ENCODE measurements at regions not wholly inside any gene's neighbourhood (a gene's known extent, or its start where the extent isn't known, plus 50 kb on each side); places are given as distances from the start of the nearest gene placed in this dataset.
"Not testable (repeated sequence)": the region's sequence is repeated elsewhere in the genome, so short reads cannot be mapped to it uniquely, and the experiment has no call there.

- Histone ChIP-seq H3K4me1 (ENCODE audit: control insufficient read depth in 1 of 2, insufficient read depth in 2 of 2, low read length in 2 of 2) (no peaks in the 10 kb centered on the region), H3K27me3 (ENCODE audit: low read depth, low read length) (no peaks in the 10 kb centered on the region), H3K27ac (ENCODE audit: low read length) (no peak overlapping the region), H3K9me3 (ENCODE audit: control insufficient read depth in 1 of 2, low read length in 2 of 2) (no peaks in the 10 kb centered on the region), H3K4me3 (ENCODE audit: low read depth in 1 of 2, low read length in 2 of 2) (no peak overlapping the region), H3K36me3 (ENCODE audit: control insufficient read depth in 1 of 2, insufficient read depth in 2 of 2, low read length in 2 of 2) (no peaks in the 10 kb centered on the region)
Measured at GRCh38 chr13:50158385-50159165, 143.3 kb downstream of the KCNRG start.

DNA sequence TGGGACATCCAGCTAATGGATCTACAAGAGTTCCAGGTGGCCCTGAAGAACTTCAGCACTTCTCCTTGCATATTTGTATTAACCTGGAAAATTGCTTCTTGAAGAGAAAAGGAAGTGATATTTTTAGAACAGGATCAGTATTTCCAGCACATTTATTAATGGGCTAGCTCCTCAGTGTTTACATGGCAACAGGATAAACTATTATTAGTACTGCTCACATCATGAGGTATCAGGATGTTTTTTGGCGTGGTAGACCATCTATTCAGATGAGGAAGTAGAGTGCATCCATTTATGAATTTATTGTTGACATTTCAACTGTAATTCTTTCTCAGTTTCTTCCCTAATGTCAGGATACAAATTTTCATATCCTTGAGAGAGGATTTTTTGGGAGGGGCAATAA is 144.4 kb downstream of the KCNRG start:
- H3K4me1 ChIP-seq (ENCODE audit: control insufficient read depth in 1 of 2, insufficient read depth in 2 of 2, low read length in 2 of 2) = no peaks in the 10 kb centered on the region

DNA sequence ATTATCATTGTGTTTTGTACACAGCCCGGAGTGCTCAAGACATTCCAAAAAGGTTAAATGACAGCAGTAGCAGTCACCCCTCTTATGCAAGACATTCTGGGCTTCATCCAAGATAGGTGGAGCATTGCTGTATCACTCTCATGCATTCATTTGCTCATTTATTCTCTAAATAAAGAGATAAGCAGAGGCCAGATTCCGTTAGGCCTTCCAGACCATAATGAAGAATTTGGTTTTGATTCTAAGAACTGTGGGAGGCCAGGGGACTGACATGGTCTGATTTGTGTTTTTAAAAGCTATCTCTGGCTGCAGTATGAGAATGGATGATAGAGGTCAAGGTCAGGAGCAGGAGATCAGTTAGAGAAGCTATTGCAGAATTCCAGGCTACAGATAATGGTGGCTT is 145.8 kb downstream of the KCNRG start:
- no peak overlapping the region for H3K4me3 ChIP-seq (ENCODE audit: low read depth in 1 of 2, low read length in 2 of 2)
- H3K27me3 ChIP-seq (ENCODE audit: low read depth, low read length) = no peaks in the 10 kb centered on the region
- no peaks in the 10 kb centered on the region for H3K9me3 ChIP-seq (ENCODE audit: control insufficient read depth in 1 of 2, low read length in 2 of 2)
- no peaks in the 10 kb centered on the region for H3K36me3 ChIP-seq (ENCODE audit: control insufficient read depth in 1 of 2, insufficient read depth in 2 of 2, low read length in 2 of 2)
- H3K4me1 ChIP-seq (ENCODE audit: control insufficient read depth in 1 of 2, insufficient read depth in 2 of 2, low read length in 2 of 2) = no peaks in the 10 kb centered on the region
- H3K27ac ChIP-seq (ENCODE audit: low read length) = no peak overlapping the region

More for the DNA sequence above, 144.4 kb downstream of the KCNRG start:
- Histone ChIP-seq H3K27me3 (ENCODE audit: low read depth, low read length) (no peaks in the 10 kb centered on the region), H3K36me3 (ENCODE audit: control insufficient read depth in 1 of 2, insufficient read depth in 2 of 2, low read length in 2 of 2) (no peaks in the 10 kb centered on the region), H3K27ac (ENCODE audit: low read length) (no peak overlapping the region), H3K4me3 (ENCODE audit: low read depth in 1 of 2, low read length in 2 of 2) (no peak overlapping the region), H3K9me3 (ENCODE audit: control insufficient read depth in 1 of 2, low read length in 2 of 2) (no peaks in the 10 kb centered on the region)

DNA sequence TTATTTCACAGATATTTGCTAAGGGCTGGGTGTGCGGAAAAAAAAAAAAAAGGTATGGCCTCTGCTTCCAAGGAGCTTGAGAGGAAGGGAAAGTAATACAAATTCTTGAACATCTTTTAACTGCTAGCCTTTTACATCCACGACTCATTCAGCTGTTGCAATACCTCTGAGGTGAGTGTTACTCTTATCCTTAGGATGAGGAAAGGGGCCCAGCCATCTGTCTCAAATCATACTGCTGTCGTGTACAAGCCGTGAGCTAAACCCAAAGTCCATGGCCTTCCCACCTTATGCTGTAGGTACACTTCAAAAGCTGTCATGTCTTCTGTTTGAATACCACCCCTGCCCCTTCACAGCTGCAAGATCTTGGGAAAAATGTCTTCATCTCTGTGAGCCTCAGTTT is 146.8 kb downstream of the KCNRG start:
- Histone ChIP-seq H3K4me1 (ENCODE audit: control insufficient read depth in 1 of 2, insufficient read depth in 2 of 2, low read length in 2 of 2) (no peaks in the 10 kb centered on the region), H3K36me3 (ENCODE audit: control insufficient read depth in 1 of 2, insufficient read depth in 2 of 2, low read length in 2 of 2) (no peaks in the 10 kb centered on the region), H3K9me3 (ENCODE audit: control insufficient read depth in 1 of 2, low read length in 2 of 2) (no peaks in the 10 kb centered on the region), H3K27ac (ENCODE audit: low read length) (no peak overlapping the region), H3K4me3 (ENCODE audit: low read depth in 1 of 2, low read length in 2 of 2) (no peak overlapping the region), H3K27me3 (ENCODE audit: low read depth, low read length) (no peaks in the 10 kb centered on the region)

GRCh38 chr13:50162567-50162966 is 147.3 kb downstream of the KCNRG start:
- no peak overlapping the region for H3K27ac ChIP-seq (ENCODE audit: low read length)
- no peaks in the 10 kb centered on the region for H3K27me3 ChIP-seq (ENCODE audit: low read depth, low read length)
- no peaks in the 10 kb centered on the region for H3K4me1 ChIP-seq (ENCODE audit: control insufficient read depth in 1 of 2, insufficient read depth in 2 of 2, low read length in 2 of 2)
- no peak overlapping the region for H3K4me3 ChIP-seq (ENCODE audit: low read depth in 1 of 2, low read length in 2 of 2)
- H3K9me3 ChIP-seq (ENCODE audit: control insufficient read depth in 1 of 2, low read length in 2 of 2) = no peaks in the 10 kb centered on the region
- H3K36me3 ChIP-seq (ENCODE audit: control insufficient read depth in 1 of 2, insufficient read depth in 2 of 2, low read length in 2 of 2) = no peaks in the 10 kb centered on the region

GRCh38 chr13:50167224-50167947 is 152.1 kb downstream of the KCNRG start:
- H3K27ac ChIP-seq (ENCODE audit: low read length) = no peak overlapping the region
- H3K4me3 ChIP-seq (ENCODE audit: low read depth in 1 of 2, low read length in 2 of 2) = no peak overlapping the region

GRCh38 chr13:50167967-50168366 is 152.7 kb downstream of the KCNRG start:
- Histone ChIP-seq H3K9me3 (ENCODE audit: control insufficient read depth in 1 of 2, low read length in 2 of 2) (no peaks in the 10 kb centered on the region), H3K4me1 (ENCODE audit: control insufficient read depth in 1 of 2, insufficient read depth in 2 of 2, low read length in 2 of 2) (no peaks in the 10 kb centered on the region), H3K27me3 (ENCODE audit: low read depth, low read length) (no peaks in the 10 kb centered on the region), H3K36me3 (ENCODE audit: control insufficient read depth in 1 of 2, insufficient read depth in 2 of 2, low read length in 2 of 2) (no peaks in the 10 kb centered on the region), H3K27ac (ENCODE audit: low read length) (no peak overlapping the region), H3K4me3 (ENCODE audit: low read depth in 1 of 2, low read length in 2 of 2) (no peak overlapping the region)

More at GRCh38 chr13:50167224-50167947, 152.1 kb downstream of the KCNRG start:
- Histone ChIP-seq H3K4me1 (ENCODE audit: control insufficient read depth in 1 of 2, insufficient read depth in 2 of 2, low read length in 2 of 2) (no peaks in the 10 kb centered on the region), H3K27me3 (ENCODE audit: low read depth, low read length) (no peaks in the 10 kb centered on the region), H3K36me3 (ENCODE audit: control insufficient read depth in 1 of 2, insufficient read depth in 2 of 2, low read length in 2 of 2) (no peaks in the 10 kb centered on the region), H3K9me3 (ENCODE audit: control insufficient read depth in 1 of 2, low read length in 2 of 2) (no peaks in the 10 kb centered on the region)

GRCh38 chr13:50168786-50169185 is 153.5 kb downstream of the KCNRG start:
- Histone ChIP-seq H3K27me3 (ENCODE audit: low read depth, low read length) (no peaks in the 10 kb centered on the region), H3K36me3 (ENCODE audit: control insufficient read depth in 1 of 2, insufficient read depth in 2 of 2, low read length in 2 of 2) (no peaks in the 10 kb centered on the region), H3K9me3 (ENCODE audit: control insufficient read depth in 1 of 2, low read length in 2 of 2) (no peaks in the 10 kb centered on the region), H3K4me1 (ENCODE audit: control insufficient read depth in 1 of 2, insufficient read depth in 2 of 2, low read length in 2 of 2) (no peaks in the 10 kb centered on the region), H3K4me3 (ENCODE audit: low read depth in 1 of 2, low read length in 2 of 2) (no peak overlapping the region), H3K27ac (ENCODE audit: low read length) (no peak overlapping the region)

DNA sequence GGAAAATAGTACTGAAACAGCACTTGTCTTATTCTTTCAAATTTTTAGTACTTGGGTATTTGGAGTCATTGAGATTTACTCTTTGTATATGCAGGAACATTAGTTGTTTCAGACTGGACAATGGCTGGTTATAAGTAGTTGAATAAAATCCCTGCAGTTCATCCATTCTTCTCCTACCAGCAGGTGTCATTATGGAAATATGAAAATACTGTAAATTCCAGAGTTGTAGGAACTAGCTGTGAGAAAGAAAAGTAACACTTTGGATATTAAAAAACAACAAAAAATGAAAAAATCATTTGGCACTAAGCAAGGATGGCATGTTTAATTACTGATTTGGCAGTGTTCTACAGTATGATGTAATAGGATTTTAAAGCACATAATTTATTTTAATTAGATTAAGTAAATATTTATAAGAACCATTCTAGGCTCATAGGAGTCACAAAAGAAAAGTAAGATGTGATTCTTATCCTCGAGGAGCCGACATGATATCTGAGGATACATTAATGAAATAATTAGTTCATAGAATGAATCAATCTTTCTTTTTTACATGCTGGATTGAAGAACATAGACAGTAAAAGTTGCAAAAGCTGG is 155.3 kb downstream of the KCNRG start:
- Histone ChIP-seq H3K27ac (ENCODE audit: low read length) (no peak overlapping the region), H3K27me3 (ENCODE audit: low read depth, low read length) (no peaks in the 10 kb centered on the region), H3K9me3 (ENCODE audit: control insufficient read depth in 1 of 2, low read length in 2 of 2) (no peaks in the 10 kb centered on the region), H3K4me3 (ENCODE audit: low read depth in 1 of 2, low read length in 2 of 2) (no peak overlapping the region), H3K4me1 (ENCODE audit: control insufficient read depth in 1 of 2, insufficient read depth in 2 of 2, low read length in 2 of 2) (no peaks in the 10 kb centered on the region), H3K36me3 (ENCODE audit: control insufficient read depth in 1 of 2, insufficient read depth in 2 of 2, low read length in 2 of 2) (no peaks in the 10 kb centered on the region)

DNA sequence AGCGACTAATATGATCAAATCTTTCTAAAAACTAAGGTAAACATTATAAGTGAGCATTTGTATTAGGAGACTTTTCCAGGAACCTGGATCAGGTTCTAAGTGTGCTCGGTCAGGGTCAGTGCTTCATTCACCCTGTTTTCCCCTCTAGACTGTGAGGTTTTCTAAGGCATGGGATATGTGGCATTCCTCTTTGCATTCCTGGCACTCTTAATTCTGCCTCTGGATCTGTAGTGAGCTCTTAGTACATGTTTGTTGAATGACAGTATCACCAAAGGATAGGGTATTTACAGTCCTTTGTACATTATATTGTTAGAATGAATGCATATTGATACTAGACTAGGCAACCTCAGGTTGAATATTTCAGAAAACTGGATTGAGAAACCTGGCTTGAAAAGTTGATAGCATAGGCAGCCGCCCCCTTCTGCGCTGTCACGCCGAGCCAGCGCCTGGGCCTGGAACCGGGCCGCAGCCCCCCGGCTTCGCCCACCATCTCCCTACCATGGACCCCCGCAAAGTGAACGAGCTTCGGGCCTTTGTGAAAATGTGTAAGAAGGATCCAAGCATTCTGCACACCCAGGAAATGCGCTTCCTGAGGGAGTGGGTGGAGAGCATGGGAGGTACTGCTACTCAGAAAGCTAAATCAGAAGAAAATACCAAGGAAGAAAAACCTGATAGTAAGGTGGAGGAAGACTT is 156.5 kb downstream of the KCNRG start:
- Histone ChIP-seq H3K27me3 (ENCODE audit: low read depth, low read length) (no peaks in the 10 kb centered on the region), H3K36me3 (ENCODE audit: control insufficient read depth in 1 of 2, insufficient read depth in 2 of 2, low read length in 2 of 2) (no peaks in the 10 kb centered on the region), H3K4me1 (ENCODE audit: control insufficient read depth in 1 of 2, insufficient read depth in 2 of 2, low read length in 2 of 2) (no peaks in the 10 kb centered on the region), H3K9me3 (ENCODE audit: control insufficient read depth in 1 of 2, low read length in 2 of 2) (no peaks in the 10 kb centered on the region), H3K27ac (ENCODE audit: low read length) (no peak overlapping the region), H3K4me3 (ENCODE audit: low read depth in 1 of 2, low read length in 2 of 2) (no peak overlapping the region)

DNA sequence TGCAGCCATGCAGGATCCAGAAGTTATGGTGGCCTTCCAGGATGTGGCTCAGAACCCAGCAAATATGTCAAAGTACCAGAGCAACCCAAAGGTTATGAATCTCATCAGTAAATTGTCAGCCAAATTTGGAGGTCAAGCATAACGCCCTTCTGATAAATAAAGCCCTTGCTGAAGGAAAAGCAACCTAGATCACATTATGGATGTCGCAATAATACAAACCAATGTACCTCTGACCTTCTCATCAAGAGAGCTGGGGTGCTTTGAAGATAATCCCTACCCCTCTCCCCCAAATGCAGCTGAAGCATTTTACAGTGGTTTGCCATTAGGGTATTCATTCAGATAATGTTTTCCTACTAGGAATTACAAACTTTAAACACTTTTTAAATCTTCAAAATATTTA is 157.8 kb downstream of the KCNRG start:
- not testable (repeated sequence) for H3K27ac ChIP-seq (ENCODE audit: low read length); H3K4me1 ChIP-seq (ENCODE audit: control insufficient read depth in 1 of 2, insufficient read depth in 2 of 2, low read length in 2 of 2); H3K9me3 ChIP-seq (ENCODE audit: control insufficient read depth in 1 of 2, low read length in 2 of 2); H3K36me3 ChIP-seq (ENCODE audit: control insufficient read depth in 1 of 2, insufficient read depth in 2 of 2, low read length in 2 of 2); H3K4me3 ChIP-seq (ENCODE audit: low read depth in 1 of 2, low read length in 2 of 2); H3K27me3 ChIP-seq (ENCODE audit: low read depth, low read length)

Data from muscle layer of duodenum (tissue), 2 donors.